GM19372 (cell line): ENCODE measurements at regions not wholly inside any gene's neighbourhood (a gene's known extent, or its start where the extent isn't known, plus 50 kb on each side); places are given as distances from the start of the nearest gene placed in this dataset.

Source experiments
- ATAC-seq: cut with Tn5 transposase; IDR thresholded peaks from one replicate; pipeline ENCODE4 v1.9.1; 2021; ENCODE audit warnings: mild to moderate bottlenecking, low read depth, moderate library complexity; ENCODE audit not compliant: unreplicated experiment

DNA sequence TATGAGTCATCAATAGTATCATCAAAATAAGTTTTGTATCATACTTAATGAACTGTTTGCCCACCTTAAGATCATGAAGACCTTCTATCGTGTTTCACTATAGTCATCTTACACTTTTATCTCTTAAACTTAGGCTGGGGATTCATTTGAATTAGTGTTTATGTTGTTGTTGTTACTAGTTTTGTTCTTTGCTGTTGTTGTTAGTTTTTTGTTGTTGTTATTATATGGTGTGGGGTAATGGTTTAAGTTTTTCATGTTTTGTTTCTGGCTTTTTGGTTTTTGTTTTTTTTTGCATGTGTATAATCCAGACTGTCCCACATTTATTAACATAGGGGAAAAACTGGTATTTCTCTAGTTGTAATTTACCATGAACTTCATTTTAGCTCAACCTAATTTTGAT lies 965.1 kb upstream of the MIR17HG start:
- ATAC-seq, result no peak

- no peak for ATAC-seq
Measured at GRCh38 chr13:90385781-90386489, 961.6 kb upstream of the MIR17HG start.

GRCh38 chr13:90388887-90389452 lies 958.5 kb upstream of the MIR17HG start:
- no peak for ATAC-seq

GRCh38 chr13:90389537-90389936 lies 958.0 kb upstream of the MIR17HG start:
- no peak for ATAC-seq

- ATAC-seq, result no peak
Measured at GRCh38 chr13:90393408-90393807, 954.1 kb upstream of the MIR17HG start.

GRCh38 chr13:90395348-90395747 lies 952.1 kb upstream of the MIR17HG start:
- ATAC-seq, result no peak

- ATAC-seq, result no peak
Measured at GRCh38 chr13:90395846-90396245, 951.6 kb upstream of the MIR17HG start.

GRCh38 chr13:90396266-90396665 lies 951.2 kb upstream of the MIR17HG start:
- no peak for ATAC-seq

DNA sequence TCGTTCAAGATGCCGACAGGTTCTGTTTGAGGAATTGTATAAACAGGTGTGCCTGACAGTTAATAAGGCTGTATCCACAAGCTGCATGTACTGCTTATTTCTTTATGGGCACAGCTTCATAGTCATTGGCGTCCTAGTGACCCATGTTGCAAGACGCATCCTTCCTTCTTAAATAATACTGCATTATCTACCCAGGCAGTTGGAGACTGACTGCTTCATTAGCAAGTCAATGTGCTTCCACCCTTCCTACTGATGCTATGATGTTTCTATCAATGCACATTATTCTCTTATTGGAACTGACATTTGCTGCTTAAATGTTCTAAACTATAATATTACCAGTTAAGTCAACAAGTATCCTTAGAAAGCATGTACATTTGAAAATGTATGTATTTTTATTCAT lies 950.0 kb upstream of the MIR17HG start:
- ATAC-seq, result no peak

GRCh38 chr13:90400372-90400771 lies 947.1 kb upstream of the MIR17HG start:
- no peak for ATAC-seq

DNA sequence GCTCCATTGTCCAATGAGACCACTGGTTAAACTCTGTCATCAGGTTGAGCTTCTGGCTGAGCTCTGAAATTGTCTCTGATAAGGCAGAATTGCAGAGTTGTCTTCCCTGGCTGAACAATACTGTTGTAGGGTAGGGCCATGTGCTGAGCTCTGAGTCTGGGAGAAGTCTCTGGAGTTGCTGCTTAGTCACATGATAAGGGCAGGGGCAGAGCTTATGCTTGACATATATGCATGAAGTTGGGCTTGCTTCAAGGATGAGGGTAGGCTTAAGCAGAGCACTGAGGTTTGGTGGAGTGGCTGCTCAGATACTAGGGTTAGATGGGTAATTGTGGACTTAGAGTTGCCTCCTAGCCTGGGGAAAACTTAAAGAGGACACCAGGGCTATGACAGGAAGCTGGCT lies 946.3 kb upstream of the MIR17HG start:
- no peak for ATAC-seq

GRCh38 chr13:90402102-90402501 lies 945.4 kb upstream of the MIR17HG start:
- ATAC-seq, result no peak

DNA sequence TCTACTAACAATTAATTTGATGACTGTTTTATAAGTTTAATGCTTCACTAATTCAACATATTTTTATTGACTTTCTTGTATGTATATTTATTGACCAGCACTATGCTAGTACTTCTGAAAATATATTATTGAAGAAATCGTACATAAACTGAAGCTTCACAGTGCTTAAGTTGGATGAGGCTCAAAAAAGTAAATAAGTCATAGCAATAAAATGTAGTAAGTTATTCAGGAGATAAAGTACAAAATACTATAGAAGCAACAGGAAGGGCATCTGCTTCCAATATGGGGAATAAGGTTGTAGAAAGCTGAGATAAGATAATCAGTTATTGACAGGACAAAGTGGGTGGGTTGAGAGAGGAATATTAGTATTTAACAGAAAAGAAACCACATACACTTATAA lies 944.9 kb upstream of the MIR17HG start:
- no peak for ATAC-seq

GRCh38 chr13:90403330-90404082 lies 944.0 kb upstream of the MIR17HG start:
- ATAC-seq, result no peak

- no peak for ATAC-seq
Measured at GRCh38 chr13:90405301-90405700, 942.2 kb upstream of the MIR17HG start.

- no peak for ATAC-seq
Measured at GRCh38 chr13:90412980-90413379, 934.5 kb upstream of the MIR17HG start.

DNA sequence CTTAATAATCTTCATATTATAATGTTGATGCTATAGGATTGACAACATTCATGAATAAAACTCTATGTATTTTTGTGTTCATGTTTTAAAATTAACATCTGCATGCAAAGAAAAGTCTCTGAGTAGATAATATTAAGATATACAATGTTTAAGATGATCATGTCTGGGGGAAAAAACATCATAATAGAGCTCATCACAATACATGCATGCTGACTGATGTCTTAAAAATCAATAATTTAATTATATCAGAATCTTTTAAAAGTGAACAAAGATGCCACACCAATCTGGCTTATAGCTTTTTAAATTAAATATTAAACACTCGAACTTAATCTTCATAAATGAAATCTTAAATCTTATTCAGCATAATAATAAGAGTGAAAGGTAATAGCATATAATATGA lies 933.9 kb upstream of the MIR17HG start:
- ATAC-seq, result no peak

DNA sequence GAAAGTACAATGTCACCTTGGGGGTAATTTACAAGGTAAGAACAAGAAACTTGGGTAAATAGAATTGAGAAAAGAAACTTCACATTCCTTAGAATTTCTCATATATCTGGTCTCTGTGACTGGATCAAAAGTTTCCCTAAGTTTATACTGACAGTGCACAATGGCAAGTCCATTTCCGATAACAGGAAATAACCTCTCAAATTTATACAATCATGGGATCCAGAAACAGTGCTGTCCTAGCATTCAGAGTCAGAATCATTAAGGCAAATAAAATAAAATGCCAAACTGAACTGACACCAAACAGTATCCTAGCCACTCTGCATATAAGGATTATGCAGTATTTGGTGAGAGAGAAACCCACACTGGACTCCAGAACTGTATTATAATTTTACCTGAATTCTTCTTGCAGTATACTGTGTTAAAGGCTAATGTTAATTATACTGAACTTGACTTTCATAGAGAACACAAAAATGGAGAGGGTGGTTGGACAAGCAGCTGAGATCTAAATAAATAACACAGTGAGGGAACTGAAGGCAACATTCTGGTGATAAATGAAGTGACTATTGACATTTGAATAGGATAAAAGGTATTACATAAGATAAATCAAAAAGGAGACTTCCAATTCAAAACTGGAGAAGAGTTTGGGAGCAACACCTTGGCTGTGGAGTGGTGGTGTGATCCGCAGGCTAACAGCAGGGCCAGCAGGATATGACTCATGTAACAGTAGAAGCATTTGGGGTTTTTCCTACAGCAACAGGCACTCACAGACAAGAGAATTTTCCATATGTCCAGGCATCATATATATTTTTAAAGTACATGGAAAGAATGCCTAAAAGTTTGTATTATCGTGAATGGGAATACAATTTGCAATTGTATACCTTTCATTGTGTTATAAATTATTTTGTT lies 932.5 kb upstream of the MIR17HG start:
- no peak for ATAC-seq

- no peak for ATAC-seq
Measured at GRCh38 chr13:90415902-90416301, 931.6 kb upstream of the MIR17HG start.

DNA sequence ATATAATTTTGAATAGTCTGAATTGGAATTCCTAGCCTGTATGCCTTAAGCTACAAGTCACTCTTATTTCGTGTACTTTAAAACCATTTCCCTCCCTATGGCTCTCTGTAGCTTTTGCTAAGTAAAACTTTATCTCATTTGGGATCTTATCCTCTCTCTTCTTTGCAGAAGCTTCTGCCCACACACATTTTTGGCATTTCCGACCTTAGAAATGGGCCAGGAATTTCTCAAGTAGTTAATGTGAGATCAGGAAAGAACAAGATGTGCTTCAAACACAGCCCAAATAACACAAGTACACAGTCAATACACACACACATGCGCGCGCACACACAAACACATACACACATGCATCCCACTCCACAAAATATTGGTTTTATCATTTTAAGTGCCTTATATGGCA lies 931.0 kb upstream of the MIR17HG start:
- ATAC-seq, result no peak

DNA sequence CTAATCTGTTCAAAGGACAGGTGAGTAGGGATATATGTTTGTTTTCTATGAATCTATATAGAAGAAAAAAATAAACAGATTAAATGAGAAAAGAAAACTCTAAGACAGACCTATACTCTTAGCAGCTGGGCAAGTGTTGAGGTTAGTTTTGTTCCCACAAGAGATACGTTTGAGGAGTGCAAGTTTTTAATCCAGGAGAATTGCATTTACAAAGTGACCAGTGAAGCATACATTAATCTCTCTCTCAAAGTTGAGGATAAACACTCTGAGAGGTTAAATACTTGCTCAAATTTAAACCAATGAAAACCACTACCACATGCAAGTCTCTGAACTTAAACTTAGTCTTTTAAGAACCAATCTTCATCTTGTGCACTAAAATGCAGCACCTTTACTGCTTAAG lies 930.5 kb upstream of the MIR17HG start:
- ATAC-seq, result no peak
